ENCODE measurements at regions not wholly inside any gene's neighbourhood (a gene's known extent, or its start where the extent isn't known, plus 50 kb on each side); places are given as distances from the start of the nearest gene placed in this dataset.

GRCh38 chr3:83738202-83738601, 1220.6 kb upstream of the CADM2 start:
- DNase-seq (ENCODE audit: low spot score): no peak

- DNase-seq (ENCODE audit: low spot score): no peak
These were observed 1218.3 kb upstream of the CADM2 start for GRCh38 chr3:83740504-83740903.

- DNase-seq (ENCODE audit: low spot score): no peak
These were observed 1192.8 kb upstream of the CADM2 start for GRCh38 chr3:83765956-83766355.

- DNase-seq (ENCODE audit: low spot score): peak; percentile 72
These were observed 1188.8 kb upstream of the CADM2 start for GRCh38 chr3:83769791-83770663.

GRCh38 chr3:83770664-83771402, 1188.0 kb upstream of the CADM2 start:
- no peak for DNase-seq (ENCODE audit: low spot score)

GRCh38 chr3:83802801-83803200, 1156.0 kb upstream of the CADM2 start:
- no peak for DNase-seq (ENCODE audit: low spot score)

GRCh38 chr3:83807511-83807910, 1151.3 kb upstream of the CADM2 start:
- no peak for DNase-seq (ENCODE audit: low spot score)

- peak; percentile 64 for DNase-seq (ENCODE audit: low spot score)
These were observed 1145.6 kb upstream of the CADM2 start for GRCh38 chr3:83813176-83813575.

- DNase-seq (ENCODE audit: low spot score): no peak
These were observed 1142.1 kb upstream of the CADM2 start for GRCh38 chr3:83816653-83817052.

- DNase-seq (ENCODE audit: low spot score): no peak
These were observed 1137.3 kb upstream of the CADM2 start for GRCh38 chr3:83821506-83821905.

GRCh38 chr3:83823095-83823494, 1135.7 kb upstream of the CADM2 start:
- no peak for DNase-seq (ENCODE audit: low spot score)

GRCh38 chr3:83835040-83835439, 1123.7 kb upstream of the CADM2 start:
- DNase-seq (ENCODE audit: low spot score): no peak

- no peak for DNase-seq (ENCODE audit: low spot score)
These were observed 1116.3 kb upstream of the CADM2 start for GRCh38 chr3:83842511-83842910.

GRCh38 chr3:83843716-83844115, 1115.1 kb upstream of the CADM2 start:
- no peak for DNase-seq (ENCODE audit: low spot score)

- DNase-seq (ENCODE audit: low spot score): no peak
These were observed 1109.6 kb upstream of the CADM2 start for GRCh38 chr3:83849106-83849730.

- no peak for DNase-seq (ENCODE audit: low spot score)
These were observed 1095.4 kb upstream of the CADM2 start for GRCh38 chr3:83863380-83863779.

GRCh38 chr3:83868909-83869567, 1089.8 kb upstream of the CADM2 start:
- no peak for DNase-seq (ENCODE audit: low spot score)

GRCh38 chr3:83873550-83873949, 1085.2 kb upstream of the CADM2 start:
- no peak for DNase-seq (ENCODE audit: low spot score)

- no peak for DNase-seq (ENCODE audit: low spot score)
These were observed 1080.9 kb upstream of the CADM2 start for GRCh38 chr3:83877910-83878309.

GRCh38 chr3:83882701-83883100, 1076.1 kb upstream of the CADM2 start:
- no peak for DNase-seq (ENCODE audit: low spot score)

GRCh38 chr3:83890039-83890762, 1068.6 kb upstream of the CADM2 start:
- no peak for DNase-seq (ENCODE audit: low spot score)

Data from mesenteric fat pad (tissue), 1 donor.